NCI-H2196 (cell line): ENCODE measurements at regions not wholly inside any gene's neighbourhood (a gene's known extent, or its start where the extent isn't known, plus 50 kb on each side); places are given as distances from the start of the nearest gene placed in this dataset.
"Not testable (repeated sequence)": the region's sequence is repeated elsewhere in the genome, so short reads cannot be mapped to it uniquely, and the experiment has no call there.

ENCODE experiments used
- DNase-seq: peaks from one replicate; lab custom pipeline; 2025; ENCODE audit not compliant: unreplicated experiment; lab: John Stamatoyannopoulos, UW

GRCh38 chr15:95120595-95120994, 889.2 kb downstream of the MCTP2 start:
- no peak for DNase-seq

GRCh38 chr15:95121191-95121590, 889.8 kb downstream of the MCTP2 start:
- DNase-seq = no peak

GRCh38 chr15:95125803-95126202, 894.4 kb downstream of the MCTP2 start:
- no peak for DNase-seq

GRCh38 chr15:95127356-95127755, 896.0 kb downstream of the MCTP2 start:
- DNase-seq = no peak

GRCh38 chr15:95129574-95129973, 898.2 kb downstream of the MCTP2 start:
- DNase-seq = no peak

GRCh38 chr15:95131131-95131556, 899.8 kb downstream of the MCTP2 start:
- no peak for DNase-seq

GRCh38 chr15:95132774-95133173, 901.4 kb downstream of the MCTP2 start:
- DNase-seq = no peak

- DNase-seq = no peak
Measured at GRCh38 chr15:95134431-95135110, 903.2 kb downstream of the MCTP2 start.

GRCh38 chr15:95138604-95139270, 907.4 kb downstream of the MCTP2 start:
- DNase-seq = no peak

GRCh38 chr15:95141486-95141885, 910.1 kb downstream of the MCTP2 start:
- DNase-seq = no peak

GRCh38 chr15:95142531-95142930, 911.2 kb downstream of the MCTP2 start:
- no peak for DNase-seq

- no peak for DNase-seq
Measured at GRCh38 chr15:95146481-95146880, 915.1 kb downstream of the MCTP2 start.

GRCh38 chr15:95148183-95148582, 916.8 kb downstream of the MCTP2 start:
- DNase-seq = no peak

- DNase-seq = no peak
Measured at GRCh38 chr15:95149036-95149435, 917.7 kb downstream of the MCTP2 start.

- DNase-seq = no peak
Measured at GRCh38 chr15:95149771-95150170, 918.4 kb downstream of the MCTP2 start.

- no peak for DNase-seq
Measured at GRCh38 chr15:95150466-95150865, 919.1 kb downstream of the MCTP2 start.

- no peak for DNase-seq
Measured at GRCh38 chr15:95152741-95153140, 921.4 kb downstream of the MCTP2 start.

- not testable (repeated sequence) for DNase-seq
Measured at GRCh38 chr15:95153201-95153600, 921.8 kb downstream of the MCTP2 start.

GRCh38 chr15:95160316-95160715, 929.0 kb downstream of the MCTP2 start:
- DNase-seq = no peak

GRCh38 chr15:95162069-95162468, 930.7 kb downstream of the MCTP2 start:
- no peak for DNase-seq

GRCh38 chr15:95162531-95162930, 931.2 kb downstream of the MCTP2 start:
- DNase-seq = no peak

GRCh38 chr15:95162967-95163531, 931.7 kb downstream of the MCTP2 start:
- no peak for DNase-seq
